Pancreas (tissue), 10 donors: ENCODE measurements at regions not wholly inside any gene's neighbourhood (a gene's known extent, or its start where the extent isn't known, plus 50 kb on each side); places are given as distances from the start of the nearest gene placed in this dataset.

Experiments
- ATAC-seq, 4 donors: fragments of 200-7000 bp; cut with Tn5 transposase; one replicate each; pipeline versions ENCODE4 v1.8.0 to v1.9.1; 2020; ENCODE audit warnings: mild to moderate bottlenecking in 4 of 4, moderate library complexity in 4 of 4
- DNase-seq, 6 donors: peaks; one replicate each; pipeline ENCODE4 v3.0.0-alpha.2; 2020
- FAIRE-seq: peaks from 2 replicates; lab custom pipeline; 2012; peaks lifted over from hg19 to GRCh38; lab: Jason Lieb, UNC
- H3K27ac ChIP-seq, 4 donors: fragments of 200-600 bp; sonication (generic); 1 replicate in 3 of 4; 2 replicates in 1 of 4; pipeline versions ENCODE4 v1.5.0 to v1.8.0; 2020
- H3K27me3 ChIP-seq, 4 donors: fragments of 200-600 bp; one replicate each; pipeline ENCODE4 v1.8.0; 2021
- H3K36me3 ChIP-seq, 3 donors: fragments of 200-600 bp; sonication (generic) in 1 of 3; one replicate each; pipeline versions ENCODE4 v1.5.0 to v1.8.0; 2020 to 2021
- H3K4me1 ChIP-seq, 3 donors: fragments of 200-600 bp; one replicate each; pipeline ENCODE4 v1.8.0; 2021
- H3K4me3 ChIP-seq, 4 donors: fragments of 200-600 bp; sonication (generic) in 2 of 4; one replicate each; pipeline versions ENCODE4 v1.5.0 to v1.8.0; 2020 to 2021
- H3K9me3 ChIP-seq, 4 donors: fragments of 200-600 bp; one replicate each; pipeline ENCODE4 v1.8.0; 2021
- WGBS, 2 donors: extraction: QIAGEN DNeasy Blood & Tissue Kit; methylation state at CpG; one replicate each; pipeline ENCODE4 v1.1.7; 2013; 5-methylcytosine and 5-hydroxymethylcytosine counted together
- intact Hi-C, 3 donors: fragments of 100-400 bp; cut with DNase I; formaldehyde crosslinking; loops; one replicate each; pipeline versions ENCODE4 v1.11.1 to v1.14.2; 2022
- TF ChIP-seq, protein P1 (sequence below), 4 donors: fragments of 200-600 bp; sonication (generic) in 3 of 4; IDR thresholded peaks; one replicate each; pipeline versions ENCODE4 v1.5.0 to v1.8.0; 2021; ENCODE audit warnings: antibody characterized with exemption in 4 of 4
- donor health status: healthy with polysubstance abuse.
- donor health status: DM: no; HTN: no; CAD: no; lungs with moderate emphysema.
- donor health status: DM: no; HTN: no; CAD: no.
- donor health status: control.
- donor health status: control.
- donor health status: Bipolar disorder and iron deficiency.
- donor health status: DM: yes; HTN: yes; CAD: no.
- donor health status: DM: no; HTN: no; CAD: no.
- donor health status: DM: no; HTN: no; CAD: no.
- donor health status: DM: yes; HTN: yes; CAD: no.

DNA sequence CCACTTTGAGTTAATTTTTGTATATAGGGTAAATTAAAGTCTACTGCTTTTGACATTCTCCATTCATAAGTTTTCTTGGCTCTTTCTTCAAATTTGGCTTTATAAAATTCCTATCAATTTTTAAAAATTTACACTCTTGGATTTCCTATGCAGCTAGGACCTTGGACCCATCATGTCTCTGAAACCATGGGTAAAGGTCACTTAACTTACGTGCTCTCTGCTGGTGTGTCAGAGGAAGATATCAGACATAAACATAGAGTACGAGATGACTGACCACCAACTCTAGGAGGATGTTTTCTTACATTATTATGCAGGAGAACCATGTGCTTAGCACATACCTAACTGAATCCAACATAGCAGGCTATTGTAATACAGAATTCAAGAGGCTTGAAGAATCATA lies 62.5 kb upstream of the C1GALT1C1 start:
- 47 to 58% methylated on average over 2 of the region's 2 CpGs for WGBS, 2 donors

DNA sequence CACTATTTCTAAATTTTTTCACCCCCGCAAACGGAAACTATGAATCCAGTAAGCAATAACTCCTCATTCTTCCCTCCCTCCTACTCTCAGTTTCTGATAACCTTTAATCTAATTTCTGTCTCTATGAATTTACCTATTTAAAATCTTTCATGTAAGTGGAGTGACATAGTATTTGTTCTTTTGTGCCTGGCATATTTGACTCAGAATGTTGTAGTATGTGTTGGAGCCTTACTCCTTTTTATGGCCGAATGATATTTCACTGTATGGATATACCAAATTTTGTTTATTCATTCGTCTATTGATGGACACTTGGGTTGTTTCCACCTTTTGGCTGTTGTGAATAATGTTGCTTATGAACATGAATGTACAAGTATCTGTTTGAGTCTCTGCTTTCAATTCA lies 61.1 kb upstream of the C1GALT1C1 start:
- Histone ChIP-seq H3K4me1 (no peaks in the 10 kb centered on the region), H3K36me3 (no peaks in the 10 kb centered on the region), H3K27ac (no peak overlapping the region), H3K4me3 (no peak overlapping the region), H3K27me3 (no peaks in the 10 kb centered on the region), H3K9me3 (no peaks in the 10 kb centered on the region)
- WGBS, 2 donors, result 78 to 82% methylated on average over 4 of the region's 4 CpGs
- DNase-seq (no peak), ATAC-seq (no peak), FAIRE-seq (no peak)
- intact Hi-C loops, result no loop called here
- TF ChIP-seq, protein P1, sequence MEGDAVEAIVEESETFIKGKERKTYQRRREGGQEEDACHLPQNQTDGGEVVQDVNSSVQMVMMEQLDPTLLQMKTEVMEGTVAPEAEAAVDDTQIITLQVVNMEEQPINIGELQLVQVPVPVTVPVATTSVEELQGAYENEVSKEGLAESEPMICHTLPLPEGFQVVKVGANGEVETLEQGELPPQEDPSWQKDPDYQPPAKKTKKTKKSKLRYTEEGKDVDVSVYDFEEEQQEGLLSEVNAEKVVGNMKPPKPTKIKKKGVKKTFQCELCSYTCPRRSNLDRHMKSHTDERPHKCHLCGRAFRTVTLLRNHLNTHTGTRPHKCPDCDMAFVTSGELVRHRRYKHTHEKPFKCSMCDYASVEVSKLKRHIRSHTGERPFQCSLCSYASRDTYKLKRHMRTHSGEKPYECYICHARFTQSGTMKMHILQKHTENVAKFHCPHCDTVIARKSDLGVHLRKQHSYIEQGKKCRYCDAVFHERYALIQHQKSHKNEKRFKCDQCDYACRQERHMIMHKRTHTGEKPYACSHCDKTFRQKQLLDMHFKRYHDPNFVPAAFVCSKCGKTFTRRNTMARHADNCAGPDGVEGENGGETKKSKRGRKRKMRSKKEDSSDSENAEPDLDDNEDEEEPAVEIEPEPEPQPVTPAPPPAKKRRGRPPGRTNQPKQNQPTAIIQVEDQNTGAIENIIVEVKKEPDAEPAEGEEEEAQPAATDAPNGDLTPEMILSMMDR (IDR thresholded peaks at IDR 0.05), result no peak

More for the DNA sequence above, 62.5 kb upstream of the C1GALT1C1 start:
- DNase-seq (no peak), ATAC-seq (no peak), FAIRE-seq (no peak)
- Histone ChIP-seq H3K27me3 (no peaks in the 10 kb centered on the region), H3K4me3 (no peak overlapping the region), H3K36me3 (no peaks in the 10 kb centered on the region), H3K9me3 (no peaks in the 10 kb centered on the region), H3K4me1 (no peaks in the 10 kb centered on the region), H3K27ac (no peak overlapping the region)
- intact Hi-C loops, result no loop called here
- TF ChIP-seq, protein P1 (IDR thresholded peaks at IDR 0.05), result no peak

- H3K27me3 ChIP-seq, result no peaks in the 10 kb centered on the region
- H3K36me3 ChIP-seq, result no peaks in the 10 kb centered on the region
- H3K4me1 ChIP-seq, result no peaks in the 10 kb centered on the region
- H3K9me3 ChIP-seq, result no peaks in the 10 kb centered on the region
- ATAC-seq (no peak), FAIRE-seq (no peak), DNase-seq (no peak)
- intact Hi-C loops, result no loop called here
- H3K4me3 ChIP-seq, result no peak overlapping the region
- WGBS, 2 donors, result 62 to 77% methylated on average over 3 of the region's 3 CpGs
- TF ChIP-seq, protein P1 (IDR thresholded peaks at IDR 0.05), result no peak
- no peak overlapping the region for H3K27ac ChIP-seq
Observed at GRCh38 chrX:120690344-120690743, 60.5 kb upstream of the C1GALT1C1 start.

DNA sequence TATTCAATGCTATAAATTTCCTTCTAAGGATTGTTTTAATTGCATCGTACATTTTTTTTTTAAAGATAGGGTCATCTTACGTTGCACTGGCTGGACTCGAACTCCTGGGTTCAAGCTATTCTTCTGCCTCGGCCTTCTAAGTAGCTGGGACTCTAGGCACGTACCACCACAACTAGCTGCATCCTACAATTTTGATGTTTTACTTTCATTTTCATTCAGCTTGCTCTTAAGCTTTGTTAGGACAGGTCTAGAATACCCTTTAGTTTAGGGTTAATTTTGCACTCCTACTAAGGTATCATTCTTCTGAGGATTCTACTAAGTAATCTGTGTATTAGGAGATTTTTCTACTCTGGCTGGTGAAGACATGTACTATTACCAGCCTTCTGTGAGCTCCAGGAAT lies 50.2 kb upstream of the C1GALT1C1 start:
- Histone ChIP-seq H3K9me3 (no peaks in the 10 kb centered on the region), H3K27me3 (no peaks in the 10 kb centered on the region), H3K36me3 (no peaks in the 10 kb centered on the region), H3K4me1 (no peaks in the 10 kb centered on the region), H3K4me3 (no peak overlapping the region), H3K27ac (no peak overlapping the region)
- DNase-seq, result no peak
- intact Hi-C loops, result no loop called here
- 81 to 83% methylated on average over 5 of the region's 5 CpGs for WGBS, 2 donors
- TF ChIP-seq, protein P1 (IDR thresholded peaks at IDR 0.05), result no peak
- no peak for ATAC-seq
- no peak for FAIRE-seq
